Uterus (tissue), 2 donors: ENCODE measurements at regions not wholly inside any gene's neighbourhood (a gene's known extent, or its start where the extent isn't known, plus 50 kb on each side); places are given as distances from the start of the nearest gene placed in this dataset.
"Not testable (repeated sequence)": the region's sequence is repeated elsewhere in the genome, so short reads cannot be mapped to it uniquely, and the experiment has no call there.

ENCODE experiments used
- CTCF ChIP-seq, 4 experiments: fragments of 200-600 bp in 2 of 4; fragments of 450-650 bp in 2 of 4; sonication (generic) in 2 of 4; IDR thresholded peaks; one replicate each; pipeline ENCODE4 v1.5.1; 2016 to 2019; ENCODE audit warnings: antibody characterized with exemption in 4 of 4, mild to moderate bottlenecking in 2 of 4, moderate library complexity in 1 of 4
- POLR2A ChIP-seq, 2 donors: fragments of 450-650 bp; IDR thresholded peaks; one replicate each; pipeline ENCODE4 v1.6.1; 2016; ENCODE audit warnings: antibody characterized with exemption in 2 of 2, mild to moderate bottlenecking in 1 of 2, moderate library complexity in 1 of 2

- TF ChIP-seq CTCF, POLR2A (IDR thresholded peaks at IDR 0.05): not testable (repeated sequence)
Measured at GRCh38 chr20:54788260-54788659, 312.9 kb downstream of the DOK5 start.
